Astrocyte (in vitro differentiated cells and primary cell): ENCODE measurements at regions not wholly inside any gene's neighbourhood (a gene's known extent, or its start where the extent isn't known, plus 50 kb on each side); places are given as distances from the start of the nearest gene placed in this dataset.

Experiments used
- EZH2 ChIP-seq: IDR thresholded peaks from 2 replicates; pipeline ENCODE4 v1.6.1; 2012; ENCODE audit warnings: mild to moderate bottlenecking, low read length, inconsistent platforms; ENCODE audit not compliant: insufficient read depth
- TF ChIP-seq, protein P1 (sequence below): IDR thresholded peaks from 2 replicates; pipeline ENCODE4 v1.5.1; 2011; ENCODE audit warnings: low read depth, mild to moderate bottlenecking, inconsistent platforms, low read length, moderate library complexity; ENCODE audit not compliant: insufficient read depth

DNA sequence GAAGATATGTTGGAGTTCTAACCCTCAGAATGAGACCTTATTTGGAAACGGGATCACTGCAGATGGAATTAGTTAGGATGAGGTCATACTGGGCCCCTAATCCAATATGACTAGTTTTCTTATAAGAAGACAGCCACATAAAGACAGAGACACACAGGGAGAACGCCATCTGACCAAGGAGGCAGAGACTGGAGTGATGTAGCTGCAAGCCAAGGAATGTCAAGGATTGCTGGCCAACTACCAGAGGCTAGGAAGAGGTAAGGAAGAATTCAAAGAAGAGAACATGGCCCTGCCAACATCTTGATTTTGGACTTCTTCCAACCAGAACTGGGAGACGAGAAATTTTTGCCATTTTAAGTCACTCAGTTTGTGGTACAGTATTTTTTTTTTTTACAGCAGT, 152.8 kb upstream of the DIPK2B start:
- no peak for TF ChIP-seq EZH2
- TF ChIP-seq, protein P1, sequence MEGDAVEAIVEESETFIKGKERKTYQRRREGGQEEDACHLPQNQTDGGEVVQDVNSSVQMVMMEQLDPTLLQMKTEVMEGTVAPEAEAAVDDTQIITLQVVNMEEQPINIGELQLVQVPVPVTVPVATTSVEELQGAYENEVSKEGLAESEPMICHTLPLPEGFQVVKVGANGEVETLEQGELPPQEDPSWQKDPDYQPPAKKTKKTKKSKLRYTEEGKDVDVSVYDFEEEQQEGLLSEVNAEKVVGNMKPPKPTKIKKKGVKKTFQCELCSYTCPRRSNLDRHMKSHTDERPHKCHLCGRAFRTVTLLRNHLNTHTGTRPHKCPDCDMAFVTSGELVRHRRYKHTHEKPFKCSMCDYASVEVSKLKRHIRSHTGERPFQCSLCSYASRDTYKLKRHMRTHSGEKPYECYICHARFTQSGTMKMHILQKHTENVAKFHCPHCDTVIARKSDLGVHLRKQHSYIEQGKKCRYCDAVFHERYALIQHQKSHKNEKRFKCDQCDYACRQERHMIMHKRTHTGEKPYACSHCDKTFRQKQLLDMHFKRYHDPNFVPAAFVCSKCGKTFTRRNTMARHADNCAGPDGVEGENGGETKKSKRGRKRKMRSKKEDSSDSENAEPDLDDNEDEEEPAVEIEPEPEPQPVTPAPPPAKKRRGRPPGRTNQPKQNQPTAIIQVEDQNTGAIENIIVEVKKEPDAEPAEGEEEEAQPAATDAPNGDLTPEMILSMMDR = no peak
